ENCODE measurements at regions not wholly inside any gene's neighbourhood (a gene's known extent, or its start where the extent isn't known, plus 50 kb on each side); places are given as distances from the start of the nearest gene placed in this dataset.
"Not testable (repeated sequence)": the region's sequence is repeated elsewhere in the genome, so short reads cannot be mapped to it uniquely, and the experiment has no call there.

DNA sequence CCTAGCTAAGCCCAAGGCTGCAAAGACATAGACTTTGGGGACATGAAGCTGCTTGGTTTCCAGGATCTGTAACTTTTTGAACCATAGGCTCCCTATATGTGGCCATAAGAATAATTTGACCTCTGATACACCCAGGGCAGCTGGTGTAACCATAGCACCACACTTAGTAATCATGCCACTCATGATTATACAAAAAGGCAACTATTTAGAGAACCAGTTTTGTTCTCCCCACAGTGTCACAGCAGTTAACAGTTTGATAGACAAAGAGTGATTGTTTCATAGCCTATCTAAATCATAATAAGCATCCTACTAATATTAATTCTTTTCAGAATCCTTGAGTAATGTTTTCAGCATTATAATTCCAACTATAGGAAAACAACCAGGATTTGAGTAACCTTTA, 334.9 kb downstream of the NEK10 start:
- no peak overlapping the region for H3K4me3 ChIP-seq

DNA sequence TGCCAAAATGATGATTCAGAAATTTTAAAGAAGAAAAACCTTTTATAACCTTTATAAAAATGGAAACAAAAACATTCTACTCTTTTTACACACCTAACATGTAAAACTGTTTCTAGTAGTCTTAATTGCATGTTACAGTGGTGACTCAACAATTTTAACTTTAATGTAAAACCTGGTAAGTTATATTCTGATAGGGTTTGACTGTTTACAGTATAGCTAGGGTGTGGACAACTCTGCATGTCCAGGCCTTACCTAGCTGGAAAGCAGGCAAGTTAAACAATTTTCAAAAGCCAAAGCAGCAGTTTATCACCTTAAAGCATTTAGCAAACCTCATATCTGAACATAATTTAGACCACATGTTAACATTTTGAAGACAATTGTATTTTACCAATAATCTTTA, 328.5 kb downstream of the NEK10 start:
- H3K27ac ChIP-seq = no peak overlapping the region
- no peak for ATAC-seq
- TF ChIP-seq, protein P1, sequence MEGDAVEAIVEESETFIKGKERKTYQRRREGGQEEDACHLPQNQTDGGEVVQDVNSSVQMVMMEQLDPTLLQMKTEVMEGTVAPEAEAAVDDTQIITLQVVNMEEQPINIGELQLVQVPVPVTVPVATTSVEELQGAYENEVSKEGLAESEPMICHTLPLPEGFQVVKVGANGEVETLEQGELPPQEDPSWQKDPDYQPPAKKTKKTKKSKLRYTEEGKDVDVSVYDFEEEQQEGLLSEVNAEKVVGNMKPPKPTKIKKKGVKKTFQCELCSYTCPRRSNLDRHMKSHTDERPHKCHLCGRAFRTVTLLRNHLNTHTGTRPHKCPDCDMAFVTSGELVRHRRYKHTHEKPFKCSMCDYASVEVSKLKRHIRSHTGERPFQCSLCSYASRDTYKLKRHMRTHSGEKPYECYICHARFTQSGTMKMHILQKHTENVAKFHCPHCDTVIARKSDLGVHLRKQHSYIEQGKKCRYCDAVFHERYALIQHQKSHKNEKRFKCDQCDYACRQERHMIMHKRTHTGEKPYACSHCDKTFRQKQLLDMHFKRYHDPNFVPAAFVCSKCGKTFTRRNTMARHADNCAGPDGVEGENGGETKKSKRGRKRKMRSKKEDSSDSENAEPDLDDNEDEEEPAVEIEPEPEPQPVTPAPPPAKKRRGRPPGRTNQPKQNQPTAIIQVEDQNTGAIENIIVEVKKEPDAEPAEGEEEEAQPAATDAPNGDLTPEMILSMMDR (IDR thresholded peaks at IDR 0.05) = no peak
- TF ChIP-seq POLR2A (IDR thresholded peaks at IDR 0.05) = no peak
- no peaks in the 10 kb centered on the region for H3K9me3 ChIP-seq
- H3K27me3 ChIP-seq = no peaks in the 10 kb centered on the region
- no peaks in the 10 kb centered on the region for H3K36me3 ChIP-seq
- H3K4me1 ChIP-seq = no peaks in the 10 kb centered on the region
- H3K4me3 ChIP-seq = no peak overlapping the region
- intact Hi-C loops (cut with DNase I) = no loop called here
- no peak for DNase-seq

More for the DNA sequence above, 334.9 kb downstream of the NEK10 start:
- no peak for ATAC-seq
- no peak for TF ChIP-seq POLR2A (IDR thresholded peaks at IDR 0.05)
- TF ChIP-seq, protein P1 (IDR thresholded peaks at IDR 0.05) = no peak
- intact Hi-C loops (cut with DNase I) = no loop called here
- no peak overlapping the region for H3K27ac ChIP-seq
- no peaks in the 10 kb centered on the region for H3K36me3 ChIP-seq
- no peaks in the 10 kb centered on the region for H3K4me1 ChIP-seq
- no peaks in the 10 kb centered on the region for H3K9me3 ChIP-seq
- DNase-seq = no peak
- no peaks in the 10 kb centered on the region for H3K27me3 ChIP-seq

- 37% methylated on average over 2 of the region's 2 CpGs for WGBS (ENCODE audit: insufficient coverage, low coverage, low lambda C conversion rate, missing lambda C conversion rate)
Measured at GRCh38 chr3:27042541-27042940, 326.6 kb downstream of the NEK10 start.

DNA sequence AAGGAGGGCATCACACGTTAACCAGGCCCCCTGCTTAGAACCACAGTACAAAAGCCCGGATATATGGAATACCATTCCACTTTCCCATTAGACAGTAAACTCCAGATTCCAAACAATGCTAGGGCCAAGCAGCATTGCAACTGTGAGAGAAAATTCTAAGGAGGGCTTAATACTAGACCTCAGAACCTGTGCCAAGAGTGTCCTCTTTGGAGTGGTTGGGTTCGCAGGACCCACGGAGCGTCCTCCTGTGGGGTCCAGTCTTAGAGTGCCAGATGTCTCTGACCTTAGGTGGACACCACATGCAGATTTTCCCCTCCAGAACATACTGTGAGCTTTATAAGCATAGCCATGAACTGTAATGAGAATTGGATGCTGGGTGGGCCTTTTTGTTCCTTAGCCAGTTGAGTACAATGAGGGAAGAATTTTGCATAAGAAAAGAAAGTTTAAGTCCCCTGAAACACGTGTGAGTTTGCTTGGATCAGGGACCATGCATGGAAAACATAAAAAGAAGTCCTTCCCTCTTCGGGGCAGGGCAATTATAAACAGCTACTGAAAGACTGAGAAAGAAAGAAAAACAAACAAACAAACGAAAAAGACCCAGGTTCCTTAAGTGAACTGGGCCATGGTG, 325.7 kb downstream of the NEK10 start:
- no peak for TF ChIP-seq POLR2A (IDR thresholded peaks at IDR 0.05)
- TF ChIP-seq, protein P1 (IDR thresholded peaks at IDR 0.05) = no peak
- ATAC-seq = no peak
- no peak overlapping the region for H3K4me3 ChIP-seq
- H3K27me3 ChIP-seq = no peaks in the 10 kb centered on the region
- no peaks in the 10 kb centered on the region for H3K4me1 ChIP-seq
- 27% methylated on average over 6 of the region's 8 CpGs for WGBS (ENCODE audit: insufficient coverage, low coverage, low lambda C conversion rate, missing lambda C conversion rate)
- H3K36me3 ChIP-seq = no peaks in the 10 kb centered on the region
- H3K9me3 ChIP-seq = no peaks in the 10 kb centered on the region
- intact Hi-C loops (cut with DNase I) = no loop called here
- H3K27ac ChIP-seq = no peak overlapping the region
- DNase-seq = no peak

More at GRCh38 chr3:27042541-27042940, 326.6 kb downstream of the NEK10 start:
- ATAC-seq; H3K36me3 ChIP-seq; H3K9me3 ChIP-seq; H3K4me3 ChIP-seq; intact Hi-C loops (cut with DNase I); H3K27ac ChIP-seq; DNase-seq; H3K4me1 ChIP-seq; H3K27me3 ChIP-seq: not testable (repeated sequence)

GRCh38 chr3:27044931-27045481, 324.2 kb downstream of the NEK10 start:
- 70% methylated on average over 2 of the region's 2 CpGs for WGBS (ENCODE audit: insufficient coverage, low coverage, low lambda C conversion rate, missing lambda C conversion rate)
- ATAC-seq (no peak), DNase-seq (no peak)
- TF ChIP-seq, protein P1 (IDR thresholded peaks at IDR 0.05) = no peak
- no peak for TF ChIP-seq POLR2A (IDR thresholded peaks at IDR 0.05)
- intact Hi-C loops (cut with DNase I) = no loop called here
- Histone ChIP-seq H3K9me3 (no peaks in the 10 kb centered on the region), H3K4me3 (no peak overlapping the region), H3K27me3 (no peaks in the 10 kb centered on the region), H3K27ac (no peak overlapping the region), H3K36me3 (no peaks in the 10 kb centered on the region), H3K4me1 (no peaks in the 10 kb centered on the region)
